ENCODE measurements at regions not wholly inside any gene's neighbourhood (a gene's known extent, or its start where the extent isn't known, plus 50 kb on each side); places are given as distances from the start of the nearest gene placed in this dataset.
"Not testable (repeated sequence)": the region's sequence is repeated elsewhere in the genome, so short reads cannot be mapped to it uniquely, and the experiment has no call there.

DNA sequence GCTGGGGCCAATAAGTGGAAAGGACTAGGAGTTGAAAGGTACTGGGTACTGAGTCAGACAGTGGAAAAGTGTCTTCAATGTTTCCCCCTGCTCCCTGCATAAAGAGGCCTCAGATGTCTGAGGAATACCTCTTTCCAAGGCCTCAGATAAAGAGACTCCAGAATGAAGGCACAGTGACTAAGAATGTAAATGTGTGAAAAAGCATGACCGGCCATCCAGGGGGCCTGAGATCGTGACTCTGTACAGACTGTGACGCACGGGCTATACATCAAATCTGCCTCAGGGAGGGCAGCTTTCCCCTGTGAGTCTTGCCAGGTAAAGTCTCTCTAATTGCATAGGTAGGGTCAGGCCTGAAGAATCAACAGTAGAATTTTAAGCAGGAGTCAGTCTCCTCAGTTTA is 1690.5 kb downstream of the KCNT2 start:
- no peak for DNase-seq (ENCODE audit: low read depth)

- DNase-seq (ENCODE audit: low read depth) = no peak
Measured at GRCh38 chr1:194908643-194909042, 1699.6 kb downstream of the KCNT2 start.

GRCh38 chr1:194903524-194903923 is 1704.7 kb downstream of the KCNT2 start:
- no peak for DNase-seq (ENCODE audit: low read depth)

- no peak for DNase-seq (ENCODE audit: low read depth)
Measured at GRCh38 chr1:194889310-194889709, 1702.9 kb upstream of the B3GALT2 start.

- DNase-seq (ENCODE audit: low read depth) = no peak
Measured at GRCh38 chr1:194870860-194871259, 1684.4 kb upstream of the B3GALT2 start.

GRCh38 chr1:194866153-194866552 is 1679.7 kb upstream of the B3GALT2 start:
- no peak for DNase-seq (ENCODE audit: low read depth)

- no peak for DNase-seq (ENCODE audit: low read depth)
Measured at GRCh38 chr1:194865383-194865782, 1679.0 kb upstream of the B3GALT2 start.

- no peak for DNase-seq (ENCODE audit: low read depth)
Measured at GRCh38 chr1:194862129-194862528, 1675.7 kb upstream of the B3GALT2 start.

- DNase-seq (ENCODE audit: low read depth) = no peak
Measured at GRCh38 chr1:194860248-194861201, 1674.1 kb upstream of the B3GALT2 start.

DNA sequence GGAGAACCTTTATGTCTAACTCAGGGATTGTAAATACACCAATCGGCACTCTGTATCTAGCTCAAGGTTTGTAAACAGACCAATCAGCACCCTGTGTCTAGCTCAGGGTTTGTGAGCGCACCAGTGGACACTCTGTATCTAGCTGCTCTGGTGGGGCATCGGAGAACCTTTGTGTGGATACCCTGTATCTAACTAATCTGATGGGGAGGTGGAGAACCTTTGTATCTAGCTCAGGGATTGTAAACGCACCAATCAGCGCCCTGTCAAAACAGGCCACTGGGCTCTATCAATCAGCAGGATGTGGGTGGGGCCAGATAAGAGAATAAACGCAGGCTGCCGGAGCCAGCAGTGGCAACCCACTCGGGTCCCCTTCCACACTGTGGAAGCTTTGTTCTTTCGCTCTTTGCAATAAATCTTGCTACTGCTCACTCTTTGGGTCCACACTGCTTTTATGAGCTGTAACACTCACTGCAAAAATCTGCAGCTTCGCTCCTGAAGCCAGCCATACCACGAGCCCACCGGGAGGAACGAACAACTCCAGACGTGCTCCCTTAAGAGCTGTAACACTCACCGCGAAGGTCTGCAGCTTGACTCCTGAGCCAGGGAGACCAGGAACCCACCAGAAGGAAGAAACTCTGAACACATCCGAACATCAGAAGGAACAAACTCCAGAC is 1673.2 kb upstream of the B3GALT2 start:
- not testable (repeated sequence) for DNase-seq (ENCODE audit: low read depth)

- DNase-seq (ENCODE audit: low read depth) = not testable (repeated sequence)
Measured at GRCh38 chr1:194858811-194859480, 1672.5 kb upstream of the B3GALT2 start.

DNA sequence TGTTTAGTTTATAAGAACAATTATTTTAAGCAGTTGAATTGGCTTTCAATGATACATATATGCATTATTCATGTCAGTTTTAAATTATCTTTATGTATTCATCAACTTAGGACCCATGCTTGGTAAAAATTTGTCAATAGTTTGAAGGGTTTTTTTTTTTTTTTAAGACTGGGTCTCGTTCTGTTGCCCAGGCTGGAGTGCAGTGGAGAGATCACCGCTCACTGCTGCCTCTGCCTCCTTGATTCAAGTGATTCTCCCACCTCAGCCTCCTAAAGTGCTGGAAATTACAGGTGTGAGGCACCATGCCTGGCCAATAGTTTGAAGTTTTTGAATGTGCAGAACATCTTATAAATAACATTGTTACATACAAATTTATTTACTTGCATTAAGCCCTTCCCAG is 1671.0 kb upstream of the B3GALT2 start:
- DNase-seq (ENCODE audit: low read depth) = no peak

DNA sequence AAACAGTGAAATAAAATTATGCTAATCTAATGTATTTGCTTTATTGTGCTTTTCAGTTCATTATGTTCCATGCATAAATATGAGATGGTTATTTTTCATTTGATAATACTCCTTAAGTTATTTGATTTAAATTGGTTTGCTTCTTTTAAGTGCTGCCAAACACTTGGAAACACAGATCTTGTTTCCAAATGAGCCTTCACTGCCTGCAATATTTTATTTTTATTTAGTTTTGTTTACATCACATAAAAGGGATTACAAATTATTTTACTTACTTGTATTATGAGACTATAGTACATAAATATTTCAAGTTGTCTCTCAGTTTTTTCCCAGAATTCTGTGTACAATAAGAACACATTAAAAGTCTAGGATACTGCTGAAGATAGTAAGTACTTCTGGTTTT is 1662.4 kb upstream of the B3GALT2 start:
- DNase-seq (ENCODE audit: low read depth) = no peak

DNA sequence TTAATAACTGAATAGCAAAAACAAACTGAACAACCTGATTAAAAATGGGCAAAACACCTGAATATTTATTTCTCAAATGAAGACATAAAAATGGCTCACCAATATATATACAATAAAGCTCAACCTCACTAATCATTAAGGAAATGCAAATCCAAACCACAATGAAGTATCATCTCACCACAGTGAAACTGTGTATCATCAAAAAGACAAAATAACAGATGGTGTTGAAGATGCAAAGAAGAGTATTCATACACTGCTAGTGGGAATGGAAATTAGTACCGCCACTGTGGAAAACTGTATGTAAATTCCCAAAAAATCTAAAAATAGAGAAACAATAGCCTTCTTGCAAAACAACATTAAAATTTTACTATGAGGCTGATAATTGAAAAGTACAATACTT is 1660.1 kb upstream of the B3GALT2 start:
- DNase-seq (ENCODE audit: low read depth) = no peak

GRCh38 chr1:194843077-194843476 is 1656.7 kb upstream of the B3GALT2 start:
- DNase-seq (ENCODE audit: low read depth) = no peak

GRCh38 chr1:194833111-194833510 is 1646.7 kb upstream of the B3GALT2 start:
- DNase-seq (ENCODE audit: low read depth) = no peak

DNA sequence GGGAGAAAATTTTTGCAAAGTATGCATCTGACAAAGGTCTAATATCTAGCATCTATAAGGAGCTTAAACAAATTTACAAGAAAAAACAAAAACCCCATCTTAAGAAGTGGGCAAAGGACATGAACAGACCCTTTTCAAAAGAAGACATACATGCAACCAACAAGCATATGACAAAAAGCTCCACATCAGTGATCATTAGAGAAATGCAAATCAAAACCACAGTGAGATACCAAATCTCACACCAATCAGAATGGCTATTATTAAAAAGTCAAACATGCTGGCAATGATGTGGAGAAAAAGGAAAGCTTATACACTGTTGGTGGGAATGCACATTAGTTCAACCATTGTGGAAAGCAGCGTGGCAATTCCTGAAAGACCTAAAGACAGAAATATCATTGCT is 1645.2 kb upstream of the B3GALT2 start:
- not testable (repeated sequence) for DNase-seq (ENCODE audit: low read depth)

DNA sequence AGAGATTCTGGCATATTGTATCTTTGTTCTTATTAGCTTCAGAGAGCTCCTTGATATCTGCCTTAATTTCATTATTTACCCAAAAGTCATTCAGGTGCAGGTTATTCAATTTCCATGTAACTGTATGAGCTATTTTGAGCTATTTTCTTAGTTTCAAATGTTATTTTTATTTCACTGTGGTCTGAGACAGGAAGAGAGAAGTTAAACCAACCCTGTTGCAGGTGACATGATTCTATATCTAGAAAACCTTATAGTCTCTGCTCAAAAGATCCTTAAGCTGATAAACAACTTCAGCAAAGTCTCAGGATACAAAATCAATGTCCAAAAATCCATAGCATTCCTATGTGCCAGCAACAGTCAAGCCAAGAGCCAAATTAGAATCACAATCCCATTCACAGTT is 1644.0 kb upstream of the B3GALT2 start:
- DNase-seq (ENCODE audit: low read depth) = no peak

DNA sequence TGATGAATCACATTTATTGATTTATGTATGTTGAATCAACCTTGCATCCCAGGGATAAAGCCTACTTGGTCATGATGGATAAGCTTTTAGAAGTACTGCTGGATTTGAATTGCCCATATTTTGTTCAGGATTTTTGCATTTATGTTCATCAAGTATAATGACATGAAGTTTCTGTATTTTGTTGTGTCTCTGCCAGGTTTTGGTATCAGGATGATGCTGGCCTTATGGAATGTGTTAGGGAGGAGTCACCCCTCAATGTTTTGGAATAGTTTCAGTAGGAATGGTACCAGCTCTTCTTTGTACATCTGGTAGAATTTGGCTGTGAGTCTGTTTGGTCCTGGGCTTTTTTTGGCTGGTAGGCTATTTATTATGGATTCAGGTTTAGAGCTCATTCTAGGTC is 1643.1 kb upstream of the B3GALT2 start:
- no peak for DNase-seq (ENCODE audit: low read depth)

GRCh38 chr1:194825382-194825781 is 1639.0 kb upstream of the B3GALT2 start:
- no peak for DNase-seq (ENCODE audit: low read depth)

DNA sequence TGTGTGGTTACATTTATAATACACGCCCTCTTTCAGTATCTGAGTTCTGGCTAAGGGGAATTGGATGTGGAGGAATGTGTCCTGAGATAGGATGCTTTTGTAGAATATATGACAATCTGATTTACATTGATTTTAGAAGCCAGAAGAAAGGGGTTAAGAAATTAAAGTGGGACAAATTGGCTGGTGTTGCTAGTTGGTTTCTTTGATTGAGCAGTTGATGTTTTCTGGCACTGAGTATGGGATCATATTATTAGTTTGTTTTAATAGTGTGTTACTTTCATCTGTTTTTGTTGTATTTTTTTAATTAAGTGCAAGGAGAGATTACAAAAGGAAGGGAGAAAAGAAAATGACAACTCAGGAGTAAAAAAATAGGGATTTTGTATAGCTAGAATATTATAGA is 1634.7 kb upstream of the B3GALT2 start:
- no peak for DNase-seq (ENCODE audit: low read depth)

DNA sequence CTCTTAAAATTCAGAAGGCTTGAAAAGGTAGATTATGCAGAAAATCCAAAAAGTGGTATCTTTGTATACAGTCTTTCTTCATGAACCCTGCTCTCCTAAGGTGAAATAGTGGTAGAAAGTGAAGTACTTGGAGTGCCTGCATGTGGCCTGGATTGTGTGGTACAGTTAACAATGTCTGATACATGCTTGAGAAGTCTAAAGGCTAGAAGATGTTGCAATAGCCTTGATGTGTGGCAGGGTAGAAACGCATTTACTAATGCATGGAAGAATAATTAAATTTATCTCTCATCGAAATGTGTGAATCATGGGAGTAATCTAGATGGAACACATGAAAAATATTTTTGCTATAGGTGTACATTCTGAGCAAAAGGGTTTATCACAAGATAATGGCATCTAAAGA is 1632.3 kb upstream of the B3GALT2 start:
- DNase-seq (ENCODE audit: low read depth) = no peak

DNA sequence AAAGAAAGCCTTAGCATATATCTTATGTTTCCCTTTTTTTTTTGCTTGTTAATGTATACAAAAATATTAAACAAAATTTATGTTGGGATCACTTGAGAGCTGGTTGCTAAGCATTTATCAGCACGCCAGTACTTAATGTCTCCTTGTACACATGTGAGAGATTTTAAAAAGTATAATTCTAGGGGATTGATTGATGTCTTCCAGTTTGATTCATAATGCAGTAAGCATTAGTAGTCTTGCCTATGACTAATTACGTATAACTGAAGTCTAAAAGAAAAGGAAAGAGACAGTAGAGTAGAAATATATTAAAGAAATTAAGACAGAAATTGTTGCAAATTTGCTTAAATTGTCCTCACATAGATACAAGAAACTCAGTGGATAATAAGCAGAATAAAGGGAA is 1630.4 kb upstream of the B3GALT2 start:
- no peak for DNase-seq (ENCODE audit: low read depth)

All from stimulated activated CD8-positive, alpha-beta memory T cell treated with anti-CD3 and anti-CD28 coated beads, Interleukin-15, amount 100 ng/mL, for 1 hour (primary cell).